IPS DF 19.7 (cell line): ENCODE measurements at regions not wholly inside any gene's neighbourhood (a gene's known extent, or its start where the extent isn't known, plus 50 kb on each side); places are given as distances from the start of the nearest gene placed in this dataset.
A peak's percentile ranks its signal among the peaks of the same experiment; 100 is the strongest.
"Not testable (repeated sequence)": the region's sequence is repeated elsewhere in the genome, so short reads cannot be mapped to it uniquely, and the experiment has no call there.

Experiments used
- DNase-seq: peaks from one replicate; pipeline ENCODE4 v3.0.0-alpha.2; 2013; ENCODE audit warnings: low read depth, low spot score

DNA sequence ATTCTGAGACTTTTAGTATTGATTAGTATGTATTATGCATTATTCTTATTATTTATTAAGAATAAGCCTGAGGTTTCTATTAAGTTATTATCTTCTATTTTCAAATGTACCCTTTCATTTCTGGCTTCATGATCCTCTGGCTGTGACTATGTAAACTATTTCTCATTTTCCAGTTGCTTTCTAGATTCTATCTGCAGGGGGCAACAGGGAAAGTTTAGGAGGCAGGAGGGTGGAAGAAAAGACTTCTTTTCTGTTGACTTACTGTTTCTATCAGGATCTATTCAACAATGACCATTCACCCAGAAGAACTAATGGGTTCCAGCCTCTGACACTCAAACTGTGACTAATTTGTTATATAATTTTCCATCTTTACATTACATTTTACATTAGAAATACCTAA is 653.4 kb upstream of the FSHR start:
- no peak for DNase-seq

DNA sequence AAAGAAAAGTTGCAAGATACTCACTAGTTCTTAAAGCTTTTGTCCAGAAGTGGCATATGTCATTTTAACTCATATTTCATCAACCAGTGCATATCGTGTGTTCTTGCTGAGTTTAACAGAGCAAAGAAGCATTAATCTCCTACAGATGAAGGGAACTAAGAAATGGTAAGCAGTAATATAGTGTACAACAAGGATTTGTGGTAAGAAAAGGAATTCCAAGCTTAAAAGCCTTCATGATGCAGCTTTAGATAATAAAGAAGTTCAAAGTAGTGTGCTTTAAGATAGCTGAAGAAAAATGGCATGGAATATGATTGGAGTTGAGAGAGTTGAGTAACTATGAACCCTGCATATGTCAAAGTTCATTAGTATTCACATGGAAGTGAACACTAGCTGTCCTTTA is 649.8 kb upstream of the FSHR start:
- DNase-seq, result no peak

DNA sequence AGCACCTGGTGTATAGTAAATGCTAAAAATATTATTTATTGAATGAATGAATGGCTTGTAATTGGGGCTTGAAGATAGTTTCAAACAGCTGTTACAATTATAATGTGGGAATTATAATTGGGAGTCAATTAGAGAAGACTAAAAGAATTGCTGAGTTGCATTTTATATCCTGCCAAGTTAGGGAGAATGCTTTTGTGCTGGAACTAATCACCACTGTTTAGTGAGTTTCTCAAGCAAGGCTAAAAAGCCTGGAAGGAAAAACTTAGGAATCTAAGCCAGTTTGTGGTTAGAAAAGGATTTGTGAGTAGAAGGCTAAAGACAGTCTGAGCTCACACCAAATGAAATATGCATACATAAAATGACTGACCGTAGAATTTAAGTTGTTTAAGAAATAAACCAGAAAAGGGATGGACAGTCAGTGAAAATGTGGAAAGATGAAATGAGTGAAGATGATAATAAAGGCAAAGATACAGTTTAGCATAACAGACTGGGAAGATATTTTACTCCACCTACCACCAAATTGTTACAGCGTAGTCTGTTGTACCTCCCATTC is 647.7 kb upstream of the FSHR start:
- no peak for DNase-seq

DNA sequence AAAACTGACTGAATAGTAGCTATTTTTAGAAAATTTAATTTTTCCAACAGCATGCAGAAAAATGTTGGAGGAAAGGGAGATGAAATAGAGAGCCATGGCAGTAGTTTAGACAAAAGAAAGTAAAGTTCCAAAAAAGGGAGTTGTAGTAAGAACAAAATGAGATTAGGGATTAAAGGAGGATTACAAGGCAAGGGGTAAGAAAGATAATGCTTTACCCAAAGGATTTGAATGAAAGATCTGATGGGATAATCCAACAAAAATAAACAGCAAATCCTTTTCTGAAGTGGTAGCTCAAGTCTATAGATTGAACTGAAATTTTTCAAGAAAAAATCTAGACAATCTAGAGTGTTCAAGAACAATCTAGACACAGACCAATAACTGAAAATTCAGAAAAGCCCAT is 644.3 kb upstream of the FSHR start:
- DNase-seq, result no peak

DNA sequence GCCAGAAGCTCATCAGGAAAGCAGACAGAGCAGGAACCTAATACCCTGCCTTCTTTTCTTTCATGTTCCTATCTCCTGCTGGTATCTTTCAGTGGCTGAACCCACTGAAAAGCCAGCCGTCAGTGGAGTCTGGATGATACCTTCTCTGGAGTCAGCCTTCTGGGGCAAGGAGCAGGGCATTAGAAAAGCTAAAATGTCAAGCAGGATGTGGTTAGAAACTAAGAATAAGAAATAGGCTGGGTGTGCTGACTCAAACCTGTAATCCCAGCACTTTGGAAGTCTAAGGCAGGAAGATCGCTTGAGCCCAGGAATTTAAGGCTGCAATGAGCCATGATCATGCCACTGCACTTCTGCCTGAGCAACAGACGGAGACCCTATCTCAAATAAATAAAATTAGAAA is 642.0 kb upstream of the FSHR start:
- no peak for DNase-seq

DNA sequence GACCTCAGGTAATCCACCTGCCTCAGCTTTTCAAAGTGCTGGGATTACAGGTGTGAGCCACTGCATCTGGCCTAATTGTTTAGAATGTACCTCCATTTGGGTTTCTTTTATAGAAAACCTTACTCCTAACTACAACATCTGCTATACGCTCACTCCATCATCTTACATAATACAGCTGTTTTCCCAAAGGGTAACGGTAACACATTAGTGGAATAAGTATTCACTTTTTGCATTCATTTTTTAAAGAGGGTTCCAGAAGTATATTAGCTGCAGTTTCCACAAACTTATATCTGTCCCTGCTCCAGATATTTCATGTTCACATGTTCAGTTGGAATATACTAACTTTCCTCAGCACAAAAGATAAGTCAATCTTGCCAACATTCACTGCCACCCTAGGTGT is 640.1 kb upstream of the FSHR start:
- no peak for DNase-seq

DNA sequence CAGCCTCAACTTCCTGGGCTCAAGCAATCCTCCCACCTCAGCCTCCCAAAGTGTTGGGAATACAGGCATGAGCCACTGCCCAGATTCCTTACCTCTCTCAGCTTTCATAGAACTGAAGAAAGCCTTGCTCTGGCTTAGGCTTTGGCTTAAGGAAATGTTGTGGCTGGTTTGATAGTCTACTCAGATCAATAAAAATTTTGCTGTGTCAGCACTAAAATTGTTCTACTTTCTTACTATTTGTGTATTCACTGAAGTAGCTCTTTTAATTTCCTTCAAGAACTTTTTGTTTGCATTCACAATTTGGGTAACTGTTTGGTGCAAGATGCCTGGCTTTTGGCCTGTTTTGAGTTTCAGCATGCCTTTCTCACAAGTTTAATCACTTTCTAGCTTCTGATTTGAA is 634.0 kb upstream of the FSHR start:
- no peak for DNase-seq

DNA sequence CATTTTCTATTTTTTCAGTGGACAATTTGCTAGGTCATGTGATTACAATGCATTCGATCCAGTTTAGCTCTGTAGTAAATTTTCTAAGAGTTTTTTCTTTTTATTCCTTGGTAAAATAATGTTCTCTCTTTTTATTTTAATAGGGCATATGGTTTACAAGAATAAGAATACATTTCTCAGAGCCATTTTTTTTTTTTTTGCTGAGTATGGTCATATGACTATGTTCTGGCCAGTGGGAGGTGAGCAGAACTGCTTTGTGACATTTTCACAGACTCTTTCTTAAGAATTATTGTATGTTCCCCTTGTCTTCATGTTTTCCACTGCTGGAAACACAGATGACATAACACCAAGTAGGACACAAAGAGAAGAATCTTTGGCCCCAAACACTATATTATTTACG is 626.6 kb upstream of the FSHR start:
- DNase-seq, result no peak

DNA sequence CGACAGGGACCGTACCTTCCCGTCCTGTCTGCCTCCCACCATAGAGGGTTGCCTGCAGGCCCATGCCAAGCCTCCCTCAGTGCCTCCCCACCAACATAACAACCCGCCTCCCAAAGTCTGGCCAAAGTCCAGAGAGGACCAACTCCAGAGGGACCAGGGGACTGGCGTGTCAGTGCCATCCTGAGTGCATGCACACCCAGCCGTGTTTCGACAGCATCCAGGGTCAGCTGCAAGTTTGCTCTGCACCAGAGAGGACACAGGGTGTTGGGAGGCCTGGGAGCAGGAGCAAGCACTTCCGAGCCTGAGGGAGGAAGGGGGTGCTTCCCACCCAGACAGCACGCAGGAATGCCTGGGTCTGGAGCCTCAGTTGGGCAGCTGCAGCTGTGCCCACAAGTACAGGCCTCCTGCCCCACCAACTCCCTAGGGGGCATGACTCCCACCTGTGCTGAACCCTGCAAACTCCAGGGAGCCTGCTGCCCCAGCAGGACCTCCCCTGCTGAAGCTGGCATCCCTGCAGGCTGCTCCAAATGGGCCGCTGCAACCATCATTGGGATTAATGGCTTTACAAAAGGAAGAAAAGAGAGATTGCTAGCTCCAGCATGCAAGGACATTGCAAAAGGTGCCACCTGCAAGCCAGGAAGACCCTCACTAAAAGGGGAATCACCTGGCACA is 618.1 kb upstream of the FSHR start:
- no peak for DNase-seq

DNA sequence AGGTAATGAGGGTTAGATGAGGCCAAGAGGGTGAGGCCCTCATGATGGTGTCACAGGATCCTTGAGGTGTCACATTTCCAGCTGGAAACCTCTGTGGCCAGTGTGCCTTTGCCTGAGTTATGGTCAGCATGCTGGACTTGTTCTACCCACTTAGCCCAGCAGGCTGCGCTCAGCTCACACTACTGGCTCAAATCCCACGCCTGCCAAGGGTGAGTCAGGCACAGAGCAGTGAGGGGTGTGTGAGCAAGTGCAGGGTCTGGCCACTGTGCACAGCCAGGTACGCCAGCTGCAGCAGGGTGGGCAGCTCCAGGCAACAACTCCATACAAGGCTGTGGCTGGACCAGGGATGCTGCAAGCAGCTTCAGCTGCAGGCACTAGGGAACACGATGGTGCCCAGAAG is 616.6 kb upstream of the FSHR start:
- peak; percentile 45 for DNase-seq

DNA sequence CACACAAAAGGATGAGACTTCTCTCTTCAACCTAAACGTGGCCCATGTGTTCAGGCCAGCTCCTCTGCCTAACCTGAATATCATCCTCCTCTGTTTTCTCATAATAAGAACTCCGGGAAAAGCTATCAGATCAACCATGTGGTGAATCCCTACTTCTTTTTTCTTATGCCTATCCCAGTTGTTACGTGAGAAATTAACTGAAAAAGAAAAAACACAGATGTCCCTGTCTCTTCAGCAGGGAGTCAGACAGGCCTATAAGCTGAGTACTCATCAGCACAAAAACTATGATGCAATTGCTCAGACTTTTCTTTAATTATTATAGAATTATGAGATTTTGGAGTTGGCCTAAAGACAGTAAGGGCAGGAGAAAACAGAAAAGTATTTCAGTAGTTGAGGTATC is 613.0 kb upstream of the FSHR start:
- DNase-seq, result no peak

DNA sequence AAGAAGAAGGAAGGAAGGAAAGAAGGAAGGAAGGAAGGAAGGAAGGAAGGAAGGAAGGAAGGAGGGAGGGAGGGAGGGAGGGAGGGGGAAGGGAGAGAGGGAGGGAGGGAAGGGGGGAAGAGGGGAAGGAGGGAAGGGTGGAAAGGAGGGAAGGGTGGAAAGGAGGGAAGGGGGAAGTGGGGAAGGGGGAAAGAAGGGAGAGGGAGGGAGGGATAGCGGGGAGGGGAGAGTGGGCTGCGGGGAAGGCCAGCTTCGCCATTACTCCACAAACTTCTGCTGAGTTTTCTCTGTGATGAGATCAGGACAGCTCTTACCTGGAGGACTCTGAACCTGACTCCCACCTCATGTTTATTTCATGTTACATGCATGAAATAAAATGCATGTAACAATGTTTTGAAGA is 601.5 kb upstream of the FSHR start:
- DNase-seq, result no peak

DNA sequence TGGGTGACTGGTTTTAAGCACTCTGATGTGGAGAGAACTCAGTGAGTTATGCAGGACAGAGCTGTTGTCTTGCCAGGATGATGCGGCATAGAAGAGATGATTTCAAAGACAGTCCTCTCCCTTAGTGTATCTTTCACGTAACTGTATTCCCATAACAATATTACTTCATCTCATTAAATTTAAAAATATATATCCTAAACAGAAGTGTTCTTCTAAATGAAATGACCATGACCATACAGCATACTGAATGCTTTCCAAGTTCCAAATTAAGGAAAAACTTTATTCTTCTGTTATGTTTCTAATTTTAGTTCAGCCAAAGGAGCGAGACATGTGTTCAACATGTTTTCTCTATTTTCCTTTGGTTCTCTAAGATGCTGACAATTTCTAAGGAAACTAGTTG is 600.1 kb upstream of the FSHR start:
- no peak for DNase-seq

DNA sequence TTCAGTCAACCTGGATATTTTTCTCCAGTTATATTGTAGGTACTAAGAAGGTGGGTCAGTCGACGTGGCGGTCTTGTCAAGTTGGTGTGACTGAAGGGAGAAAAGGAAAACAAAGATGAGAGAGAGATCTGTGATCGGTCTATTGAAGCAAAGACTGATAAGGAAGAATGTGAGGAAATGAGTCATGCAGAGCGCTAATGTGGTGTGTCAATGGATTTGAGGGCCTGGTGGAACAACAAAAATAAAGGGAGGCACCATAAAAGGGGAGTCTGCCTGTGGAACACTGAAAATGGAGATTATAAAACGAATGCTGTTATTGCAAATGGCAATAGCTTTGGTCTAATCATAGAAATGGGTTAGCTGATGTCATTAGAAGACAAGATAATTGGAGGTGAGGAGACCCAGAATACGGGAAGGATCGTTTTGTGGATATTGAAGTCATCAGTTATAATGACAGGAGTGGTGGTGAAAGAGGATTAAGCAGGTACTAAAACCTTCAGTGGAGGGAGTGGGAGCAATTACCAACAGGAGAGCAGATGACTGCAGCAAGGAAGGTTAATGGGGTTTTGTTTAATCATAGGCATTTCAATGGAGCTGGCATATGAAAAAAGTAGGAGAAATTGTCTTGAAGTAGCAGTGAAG is 599.1 kb upstream of the FSHR start:
- peak; percentile 2 for DNase-seq

DNA sequence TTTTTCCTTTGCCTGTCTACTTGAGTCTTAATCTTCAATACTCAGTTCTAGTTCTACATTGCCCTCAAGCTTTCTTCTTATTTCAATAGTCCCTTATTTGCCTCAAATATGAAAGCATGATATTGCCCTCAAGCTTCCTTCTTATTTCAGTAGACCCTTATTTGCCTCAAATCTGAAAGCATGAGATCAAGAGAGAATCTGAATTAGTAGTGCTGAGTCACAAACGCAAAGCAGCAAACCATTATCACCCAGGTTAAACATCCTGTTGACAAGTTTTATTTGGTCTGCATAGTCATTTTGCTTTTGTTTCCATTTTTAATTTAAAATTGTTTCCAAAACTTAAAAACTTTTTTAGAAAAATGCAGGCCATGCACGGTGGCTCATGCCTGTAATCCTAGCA is 583.3 kb upstream of the FSHR start:
- no peak for DNase-seq

DNA sequence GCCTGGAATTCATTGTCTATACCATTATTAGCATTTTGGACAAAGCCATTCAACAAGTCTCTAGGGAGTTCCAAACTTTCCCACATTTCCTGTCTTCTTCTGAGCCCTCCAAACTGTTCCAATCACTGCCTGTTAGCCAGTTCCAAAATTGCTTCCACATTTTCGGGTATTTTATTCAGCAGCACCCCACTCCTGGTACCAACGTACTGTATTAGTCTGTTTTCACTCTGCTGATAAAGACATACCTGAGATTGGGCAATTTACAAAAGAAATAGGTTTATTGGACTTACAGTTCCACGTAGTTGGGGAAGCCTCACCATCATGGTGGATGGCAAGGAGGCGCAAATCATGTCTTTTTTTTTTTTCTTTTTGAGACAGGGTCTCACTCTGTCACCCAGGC is 578.6 kb upstream of the FSHR start:
- DNase-seq, result not testable (repeated sequence)

DNA sequence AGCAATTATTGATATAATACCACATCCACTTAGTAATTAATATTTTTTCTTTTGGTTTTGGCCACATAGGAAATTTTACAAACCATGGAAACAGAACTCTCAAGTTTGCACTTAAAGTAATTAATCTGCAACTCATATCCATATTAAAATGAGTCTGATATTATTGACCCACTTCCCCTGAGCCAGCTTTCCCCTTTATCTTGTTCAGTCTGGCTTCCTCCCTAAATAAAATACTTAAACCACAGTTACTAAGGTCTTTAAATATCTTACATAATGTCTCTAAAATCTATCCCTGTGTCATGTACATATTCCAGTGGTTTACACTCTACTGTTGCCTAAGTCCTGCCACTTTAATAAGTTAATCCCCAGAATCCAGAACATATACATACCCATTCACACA is 564.9 kb upstream of the FSHR start:
- no peak for DNase-seq

DNA sequence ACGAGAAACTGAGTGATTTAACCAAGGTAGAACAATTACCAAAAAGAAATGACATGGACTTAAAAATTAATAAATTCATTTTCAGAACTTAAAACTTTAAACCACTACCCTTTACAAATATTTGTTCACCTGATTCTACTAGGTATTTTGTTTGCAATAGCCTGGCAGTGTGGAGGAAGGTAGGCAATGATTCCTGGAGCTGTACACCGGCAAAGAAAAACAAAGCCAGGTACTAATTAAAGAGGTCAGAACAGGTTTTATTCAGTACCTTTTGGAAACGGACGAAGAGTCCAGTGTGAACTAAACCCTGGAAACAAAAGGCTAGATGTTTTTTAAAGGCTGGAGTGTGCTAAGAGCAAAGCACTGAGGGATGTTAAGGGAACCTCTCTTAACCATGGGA is 561.3 kb upstream of the FSHR start:
- DNase-seq, result no peak

DNA sequence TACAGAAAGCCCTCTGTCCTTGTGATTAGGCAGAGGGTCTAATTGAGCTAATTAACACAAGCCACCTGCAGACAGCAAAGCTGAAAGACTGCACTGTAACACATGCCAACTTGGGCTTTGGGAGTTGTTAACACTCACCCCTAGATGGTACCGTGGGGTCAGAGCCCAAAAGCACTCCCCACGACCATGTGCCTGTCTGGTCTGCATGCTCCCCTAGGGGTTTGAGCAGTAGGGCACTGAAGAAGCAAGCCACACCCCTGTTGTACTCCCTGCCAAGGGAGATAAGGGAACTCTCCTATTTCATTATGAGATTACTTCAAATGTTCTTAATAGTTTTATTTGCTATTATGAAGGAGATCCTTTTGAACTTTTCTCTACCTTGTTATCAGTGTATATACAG is 560.1 kb upstream of the FSHR start:
- no peak for DNase-seq

DNA sequence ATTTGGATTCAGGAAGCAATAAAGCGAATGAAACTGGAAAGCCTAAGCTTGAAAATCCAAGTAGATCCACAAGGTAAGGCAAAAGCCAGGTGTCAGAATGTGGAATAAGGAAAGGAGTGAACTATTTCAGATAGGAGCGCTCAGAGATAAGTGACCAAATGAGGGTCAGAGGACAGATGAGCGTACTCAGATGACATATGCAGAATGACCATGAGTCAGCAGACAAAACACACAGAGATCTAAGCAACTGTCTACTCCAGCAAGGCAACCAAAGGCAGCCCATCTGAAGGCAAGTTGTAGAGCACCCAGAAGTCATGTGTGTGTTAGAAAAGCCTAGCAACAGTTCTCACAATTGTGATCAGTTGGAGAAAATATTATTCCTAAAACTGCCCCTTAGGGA is 548.4 kb upstream of the FSHR start:
- DNase-seq, result no peak

DNA sequence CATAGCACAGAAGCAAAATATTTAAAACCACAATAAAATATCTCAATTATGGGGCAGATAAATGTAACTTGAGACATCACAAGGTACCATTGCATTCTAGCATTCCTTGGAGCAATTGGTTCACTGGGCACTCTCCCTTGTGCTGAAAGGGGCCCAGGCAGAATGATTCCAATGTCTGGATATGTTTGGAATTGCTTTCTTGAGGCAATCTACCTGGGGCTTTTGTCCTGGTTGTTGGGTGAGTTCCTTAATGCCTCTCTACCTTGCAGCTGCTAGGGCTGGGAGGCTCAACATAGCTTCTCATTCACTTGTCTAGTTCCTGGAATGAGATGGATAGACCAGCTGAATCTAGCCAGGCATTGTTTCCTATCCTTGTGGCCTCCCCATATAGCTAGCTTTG is 539.6 kb upstream of the FSHR start:
- no peak for DNase-seq

DNA sequence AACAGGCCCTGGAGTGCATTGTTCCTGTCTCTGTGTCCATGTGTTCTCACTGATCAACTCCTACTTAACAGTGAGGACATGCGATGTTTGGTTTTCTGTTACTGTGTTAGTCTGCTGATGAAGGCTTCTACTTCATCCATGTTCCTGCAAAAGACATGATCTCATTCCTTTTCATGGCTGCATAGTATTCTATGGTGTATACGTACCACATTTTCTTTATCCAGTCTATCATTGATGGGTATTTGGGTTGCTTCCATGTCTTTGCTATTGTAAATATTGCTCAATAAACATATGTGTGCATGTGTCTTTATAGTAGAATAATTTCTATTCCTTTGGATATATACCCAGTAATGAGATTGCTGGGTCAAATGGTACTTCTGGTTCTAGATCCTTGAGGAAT is 537.7 kb upstream of the FSHR start:
- not testable (repeated sequence) for DNase-seq

DNA sequence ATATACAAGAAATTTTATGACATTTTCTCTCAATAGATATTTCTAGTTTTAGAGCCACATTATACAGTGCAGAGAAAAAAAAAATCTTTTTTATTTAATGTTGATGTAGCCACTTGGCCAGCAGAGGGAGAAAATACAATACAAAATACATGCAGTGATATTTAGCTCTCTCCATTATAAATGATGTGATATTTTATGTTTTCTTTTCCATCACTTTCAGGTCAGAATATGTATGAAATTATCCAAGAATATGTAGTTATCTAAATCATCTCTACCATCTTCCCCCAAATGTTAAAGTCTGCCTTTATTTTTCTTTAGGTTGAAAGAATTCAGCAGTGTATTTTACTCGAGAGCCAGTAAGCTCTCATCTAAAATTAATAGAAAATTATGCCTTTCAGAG is 533.6 kb upstream of the FSHR start:
- DNase-seq, result no peak
